AML-193 (cell line): ENCODE measurements at regions not wholly inside any gene's neighbourhood (a gene's known extent, or its start where the extent isn't known, plus 50 kb on each side); places are given as distances from the start of the nearest gene placed in this dataset.
"Not testable (repeated sequence)": the region's sequence is repeated elsewhere in the genome, so short reads cannot be mapped to it uniquely, and the experiment has no call there.

ENCODE experiments used
- DNase-seq, 2 experiments: peaks; one replicate each; lab custom pipeline; 2025; lab: John Stamatoyannopoulos, UW

DNA sequence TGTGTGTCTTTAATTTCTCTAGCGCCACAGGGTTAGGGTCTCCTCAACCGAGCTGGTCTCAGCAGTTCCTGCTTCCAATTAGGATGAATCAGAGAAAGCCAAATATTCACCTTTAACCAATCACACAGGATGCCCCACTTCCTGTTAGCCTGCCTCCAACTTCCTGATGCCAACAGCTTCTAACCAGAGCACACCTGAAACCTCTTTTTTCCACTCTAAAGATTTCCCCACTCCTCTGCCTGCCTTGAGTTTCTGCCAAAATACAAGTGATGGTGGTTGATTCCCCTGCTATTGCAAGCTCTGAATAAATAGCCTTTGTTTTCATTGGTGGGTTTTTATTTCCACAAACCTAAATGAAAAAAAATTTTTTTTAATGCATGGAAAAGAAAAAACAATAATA is 144.7 kb upstream of the UST start:
- DNase-seq: no peak

DNA sequence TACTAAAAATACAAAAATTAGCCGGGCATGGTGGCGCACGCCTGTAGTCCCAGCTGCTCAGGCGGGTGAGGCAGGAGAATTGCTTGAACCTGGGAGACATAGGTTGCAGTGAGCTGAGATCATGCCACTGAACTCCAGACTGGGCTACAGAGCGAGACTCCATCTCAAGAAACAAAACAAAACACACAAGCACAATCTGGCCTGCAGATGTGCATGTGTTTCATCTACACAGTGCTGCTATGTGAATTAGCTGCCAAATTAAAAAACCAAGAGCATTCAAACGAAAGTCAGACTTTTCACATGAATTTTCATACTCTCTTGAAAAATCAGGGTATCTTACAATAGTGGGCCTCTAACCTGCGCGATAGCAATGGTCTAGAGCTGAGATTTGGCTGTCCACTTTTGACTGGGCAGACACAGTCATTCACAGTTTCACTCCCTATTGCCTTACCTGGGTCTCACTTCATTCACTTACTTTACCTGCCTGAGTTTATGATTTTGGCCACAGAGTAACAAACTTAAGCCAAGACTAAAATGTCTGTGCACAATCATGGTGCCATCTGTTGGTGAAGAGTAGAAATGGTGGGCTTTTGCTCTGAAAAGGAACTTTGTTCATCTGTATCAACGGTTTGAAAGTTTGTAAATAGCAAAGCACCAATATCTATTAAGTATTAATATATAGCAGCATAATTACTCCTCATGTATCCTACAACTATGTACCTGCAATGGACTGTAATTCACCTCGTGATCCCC is 138.5 kb upstream of the UST start:
- peak in 1 of 2 experiments; percentile 1 for DNase-seq

DNA sequence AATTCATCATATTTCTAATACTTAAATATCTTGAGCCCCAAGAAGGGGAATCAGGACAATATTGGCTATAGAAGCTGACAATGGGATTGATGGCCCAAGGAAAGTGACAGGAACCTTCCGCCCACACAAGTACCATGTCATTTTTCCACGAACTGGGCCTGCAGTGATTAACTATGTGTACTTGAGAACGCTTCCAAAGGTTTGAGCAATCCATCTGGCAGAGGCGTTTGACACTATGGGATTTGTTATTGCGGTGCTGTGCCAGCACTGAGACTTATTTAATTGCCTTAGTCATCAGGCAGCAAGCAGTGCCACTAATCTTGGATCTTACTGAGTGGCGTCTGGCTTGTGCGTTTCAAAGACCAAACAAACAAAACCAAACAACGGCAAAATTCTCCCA is 135.6 kb upstream of the UST start:
- no peak for DNase-seq

DNA sequence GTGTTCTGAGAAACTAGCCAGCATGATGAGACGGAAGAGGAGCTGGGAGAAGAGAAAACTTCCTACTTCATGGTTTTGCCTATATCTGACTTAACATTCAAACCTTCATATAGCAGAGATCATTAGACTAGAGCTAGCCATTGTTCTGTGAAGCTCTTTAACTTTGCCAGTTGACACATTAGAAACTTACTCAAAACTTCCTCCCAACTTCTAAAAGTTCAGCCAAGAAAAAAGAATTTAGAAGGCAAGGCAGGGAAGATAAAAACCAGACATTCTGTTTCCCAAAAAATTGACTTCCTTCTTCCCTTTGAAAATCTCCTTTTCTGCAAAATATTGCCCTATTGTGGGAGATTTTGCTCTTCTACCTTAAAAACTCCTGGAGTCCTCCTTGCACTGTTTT is 134.8 kb upstream of the UST start:
- no peak for DNase-seq

DNA sequence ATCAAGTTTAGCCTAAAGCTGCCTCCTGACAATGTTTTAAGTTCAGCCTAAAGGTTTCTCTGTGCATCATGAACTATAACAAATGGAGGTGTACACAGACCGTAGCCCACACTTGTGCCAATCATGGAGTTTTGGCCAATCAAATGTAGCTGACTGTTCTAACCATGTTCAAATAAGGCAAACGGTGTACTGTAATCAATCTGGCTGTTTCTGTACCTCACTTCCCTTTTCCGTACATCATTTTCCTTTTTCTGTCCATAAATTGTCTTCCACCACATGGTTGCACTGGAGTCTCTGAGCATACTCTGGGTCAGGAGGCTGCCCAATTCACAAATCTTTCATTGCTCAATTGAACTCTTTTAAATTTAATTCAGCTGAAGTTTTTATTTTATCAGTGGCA is 132.2 kb upstream of the UST start:
- no peak for DNase-seq

DNA sequence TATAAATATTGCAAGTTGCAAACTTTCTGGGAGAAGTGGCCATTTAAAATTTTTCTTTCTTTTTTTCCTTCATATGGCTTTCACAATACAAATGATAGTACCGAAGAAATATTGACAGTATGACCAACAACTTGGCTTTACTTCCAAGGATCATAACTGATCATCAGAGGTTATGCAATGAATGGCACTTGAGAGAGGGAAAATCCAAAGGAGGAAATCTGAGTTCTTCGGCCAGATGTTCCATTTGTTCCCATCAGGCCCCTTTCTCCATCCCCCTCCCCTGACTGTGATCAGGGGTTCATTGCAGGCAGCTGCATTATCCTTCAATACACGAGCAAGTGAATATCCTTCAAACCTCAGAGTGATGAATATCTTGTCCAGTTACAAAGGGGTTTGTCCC is 130.0 kb upstream of the UST start:
- DNase-seq: no peak

DNA sequence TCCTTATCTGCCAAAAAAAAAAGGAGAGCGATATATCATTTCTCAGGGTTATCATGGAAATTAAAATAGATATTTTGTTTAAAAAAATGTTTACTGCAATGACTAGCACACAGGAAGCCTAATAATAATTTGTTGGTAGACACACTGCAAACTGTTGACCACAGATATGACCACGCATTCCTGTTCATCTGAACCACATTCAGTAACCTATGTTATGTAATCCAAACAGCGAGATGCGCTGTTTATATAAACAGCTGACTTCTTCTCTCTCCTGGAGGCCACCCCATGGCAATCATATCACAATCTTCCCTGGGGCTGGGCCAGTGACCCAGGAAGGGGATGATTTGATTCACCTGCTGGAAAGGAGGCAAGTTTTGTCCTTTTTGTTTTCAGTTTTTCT is 129.3 kb upstream of the UST start:
- DNase-seq: no peak

DNA sequence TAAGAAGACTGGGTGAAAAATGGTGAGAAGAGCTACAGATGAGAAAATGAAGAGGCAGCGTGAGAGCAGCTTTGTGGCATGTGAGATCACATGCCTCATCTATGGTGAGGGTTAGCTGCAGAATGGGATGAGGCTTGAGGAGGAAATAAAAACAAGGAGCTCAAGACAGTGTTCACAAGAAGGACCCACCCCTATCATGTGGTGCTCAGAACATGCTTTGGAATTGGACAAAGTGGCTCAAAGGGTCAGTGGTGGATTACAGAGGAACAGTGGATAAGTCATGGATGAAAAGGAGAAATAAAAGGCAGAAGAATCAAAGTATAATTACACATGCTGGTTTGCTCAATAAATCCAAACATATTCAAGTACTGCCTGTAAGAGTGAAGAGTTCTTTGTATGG is 126.9 kb upstream of the UST start:
- no peak for DNase-seq

DNA sequence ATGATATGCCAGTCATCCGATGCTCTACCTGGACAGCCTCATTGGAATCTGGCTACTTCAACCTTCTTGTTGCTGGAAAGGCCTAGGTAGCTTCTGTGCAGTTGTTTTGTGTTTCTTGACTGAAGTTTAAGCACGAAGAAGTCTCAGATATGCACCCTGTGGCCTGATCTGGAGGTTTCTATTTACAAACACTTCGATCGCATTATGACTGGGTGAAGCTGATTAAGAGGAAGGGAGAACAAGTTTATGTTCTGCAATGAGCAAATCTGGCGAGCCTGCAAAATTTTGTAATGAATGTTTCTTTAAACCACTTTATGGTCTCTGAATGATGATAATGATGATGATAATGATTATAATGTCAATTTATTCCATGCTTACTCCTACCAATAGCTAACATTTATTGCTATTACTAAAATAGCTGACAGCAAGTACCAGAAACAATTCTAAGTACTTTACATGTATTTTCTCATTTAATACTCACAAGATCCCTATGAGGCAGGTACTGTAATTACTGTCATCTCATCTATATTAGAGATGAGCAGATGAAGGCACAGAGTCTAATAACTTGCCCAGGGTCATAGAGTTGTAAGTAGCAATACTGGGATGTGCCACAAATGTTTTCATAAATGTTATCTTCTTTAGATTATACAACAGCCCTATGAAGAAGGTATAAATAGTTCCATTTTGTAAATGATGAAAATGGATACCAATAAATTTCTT is 126.1 kb upstream of the UST start:
- DNase-seq: no peak

DNA sequence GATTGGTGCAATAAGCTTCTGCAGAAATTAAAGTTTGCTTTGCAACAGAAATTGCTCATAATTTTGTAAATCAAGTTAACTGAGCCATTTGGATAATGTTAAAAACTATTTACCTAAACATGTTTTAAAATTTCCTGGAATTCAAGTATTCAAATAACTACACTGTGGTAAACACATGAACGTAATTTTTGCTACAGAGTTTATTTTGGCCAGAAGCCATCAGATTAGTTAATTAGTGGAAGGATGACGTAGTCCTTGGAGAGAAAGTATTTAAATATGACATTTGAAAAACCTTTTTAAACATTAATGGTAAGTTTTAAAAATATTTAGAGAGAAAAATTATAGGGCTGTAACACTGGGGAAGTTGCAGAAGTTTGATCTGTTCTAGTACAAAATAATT is 121.2 kb upstream of the UST start:
- DNase-seq: no peak

DNA sequence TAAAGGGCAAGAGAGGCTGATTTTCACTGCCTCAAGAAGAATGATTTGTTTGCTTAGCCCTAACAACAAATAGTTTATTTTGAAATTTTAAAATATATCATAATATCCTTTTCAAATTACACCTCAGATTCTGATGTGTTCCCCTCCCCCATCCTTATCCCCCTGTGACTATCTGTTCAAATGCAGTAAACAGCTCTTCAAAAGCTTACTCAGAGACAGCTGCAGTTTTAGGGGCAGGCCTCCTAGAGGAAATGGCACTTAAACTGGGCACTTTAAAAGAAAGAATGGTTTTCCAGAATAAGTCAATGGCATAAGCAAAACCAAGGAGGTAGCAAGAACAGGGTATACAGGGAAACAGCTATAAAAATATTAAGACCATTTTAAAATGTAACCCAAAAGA is 118.6 kb upstream of the UST start:
- no peak for DNase-seq

DNA sequence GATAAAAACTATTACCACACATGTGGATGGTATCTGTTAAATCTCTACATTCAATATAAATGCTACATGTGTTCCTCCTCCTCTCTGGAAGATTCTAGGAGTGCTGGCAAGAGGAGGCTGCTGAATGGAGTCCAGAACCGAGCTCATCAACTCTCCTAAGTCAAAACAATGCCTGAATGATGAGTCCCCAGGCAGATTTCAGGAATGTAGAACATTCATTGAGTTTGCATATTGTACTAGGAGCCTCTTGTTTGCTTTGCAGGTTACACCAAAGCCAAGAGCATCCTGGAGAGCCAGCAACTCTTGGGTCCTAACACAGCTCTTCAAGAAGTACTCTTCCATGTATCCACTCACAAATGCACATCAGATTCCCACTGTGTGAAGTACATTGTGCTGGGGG is 117.6 kb upstream of the UST start:
- DNase-seq: no peak

DNA sequence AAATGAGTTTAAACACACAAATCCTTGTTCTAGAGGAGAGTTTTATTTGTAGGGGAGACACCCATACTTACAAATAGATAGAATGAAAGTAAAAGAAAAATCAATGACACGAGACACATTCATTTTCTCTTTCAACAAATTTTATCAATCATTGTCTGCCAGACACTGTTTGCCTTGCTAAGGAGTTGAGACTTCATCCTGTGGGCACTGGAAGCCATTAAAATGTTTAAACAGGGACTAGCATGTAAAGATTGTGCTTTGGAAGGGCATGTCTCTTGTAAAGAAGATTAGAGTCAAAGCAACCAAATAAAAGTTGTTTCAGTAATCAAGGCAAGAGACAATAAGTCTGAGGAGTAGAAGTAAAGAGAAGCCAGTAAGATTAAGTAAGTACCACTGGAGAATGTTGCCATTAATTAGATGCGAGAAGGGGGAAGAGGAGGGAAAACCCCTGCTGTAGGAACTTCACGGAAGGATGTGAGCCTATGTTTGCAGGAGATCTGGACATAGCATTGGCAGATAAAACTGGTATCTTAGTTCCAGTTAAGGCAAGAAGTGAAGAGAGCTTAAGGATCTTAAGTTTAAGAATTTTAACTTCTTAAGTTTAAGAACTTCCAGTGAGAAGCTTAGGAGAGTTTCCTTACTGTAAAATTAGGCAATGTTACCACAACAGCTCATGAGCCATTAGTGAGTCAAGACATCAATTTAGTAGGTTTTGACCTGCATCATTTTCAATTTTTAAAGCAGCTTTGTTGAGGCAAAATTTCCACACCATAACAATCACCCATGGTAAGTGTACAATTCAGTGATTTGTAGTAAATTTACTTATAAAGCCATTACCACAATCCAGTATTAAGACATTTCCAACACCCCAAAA is 117.0 kb upstream of the UST start:
- DNase-seq: no peak

DNA sequence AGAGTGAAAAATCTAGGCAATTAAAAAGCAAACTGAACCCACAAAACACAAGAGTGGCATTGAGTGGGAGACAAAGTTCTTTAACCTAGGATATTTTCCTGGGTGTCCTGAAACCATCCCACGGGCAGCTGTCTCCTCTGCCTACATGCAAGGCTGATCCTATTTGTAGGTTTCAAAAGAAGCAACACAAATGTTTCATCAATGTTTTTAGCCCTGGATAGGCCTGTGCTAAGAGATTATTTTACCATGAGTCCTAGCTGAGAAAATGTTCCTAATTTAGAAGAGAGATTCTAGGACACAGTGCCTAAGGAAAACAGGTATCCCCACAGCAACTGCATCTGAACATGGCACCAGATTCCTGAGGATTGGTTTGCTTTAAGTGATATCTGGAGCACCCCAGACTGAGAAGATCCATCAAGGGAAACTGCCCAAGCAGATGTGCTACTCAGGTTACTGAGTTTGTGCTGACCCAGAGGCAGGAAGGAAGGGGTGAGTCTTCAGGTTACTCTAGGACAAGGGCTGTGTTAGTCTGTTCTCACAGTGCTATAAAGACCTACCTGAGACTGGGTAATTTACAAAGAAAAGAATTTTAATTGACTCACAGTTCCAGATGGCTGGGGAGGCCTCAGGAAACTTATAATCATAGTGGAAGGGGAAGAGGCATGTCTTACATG is 111.6 kb upstream of the UST start:
- no peak for DNase-seq

DNA sequence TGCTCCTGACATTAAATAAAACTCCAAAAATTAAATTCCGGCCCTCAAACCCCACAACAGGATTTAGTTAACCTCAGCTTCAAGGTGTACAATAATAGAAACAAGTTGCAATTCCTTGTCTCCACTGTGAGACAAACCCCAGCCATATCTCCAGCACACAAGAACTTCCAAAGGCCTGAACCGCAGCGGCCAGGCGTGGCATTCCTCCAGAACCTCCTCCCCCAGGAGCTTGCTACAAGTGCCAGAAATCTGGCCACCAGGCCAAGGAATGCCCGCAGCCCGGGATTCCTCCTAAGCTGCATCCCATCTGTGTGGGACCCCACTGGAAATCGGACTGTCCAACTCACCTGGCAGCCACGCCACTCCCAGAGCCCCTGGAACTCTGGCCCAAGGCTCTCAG is 105.0 kb upstream of the UST start:
- not testable (repeated sequence) for DNase-seq

DNA sequence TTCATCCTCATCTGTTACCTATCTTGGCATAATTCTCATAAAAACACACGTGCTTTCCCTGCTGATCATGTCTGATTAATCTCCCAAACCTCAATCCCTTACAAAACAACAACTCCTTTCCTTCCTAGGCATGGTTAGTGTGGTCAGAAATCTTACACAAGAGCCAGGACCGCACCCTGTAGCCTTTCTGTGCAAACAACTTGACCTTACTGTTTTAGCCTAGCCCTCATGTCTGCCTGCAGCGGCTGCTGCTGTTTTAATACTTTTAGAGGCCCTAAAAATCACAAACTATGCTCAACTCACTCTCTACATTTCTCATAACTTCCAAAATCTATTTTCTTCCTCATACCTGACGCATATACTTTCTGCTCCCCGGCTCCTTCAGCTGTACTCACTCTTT is 103.6 kb upstream of the UST start:
- DNase-seq: not testable (repeated sequence)

DNA sequence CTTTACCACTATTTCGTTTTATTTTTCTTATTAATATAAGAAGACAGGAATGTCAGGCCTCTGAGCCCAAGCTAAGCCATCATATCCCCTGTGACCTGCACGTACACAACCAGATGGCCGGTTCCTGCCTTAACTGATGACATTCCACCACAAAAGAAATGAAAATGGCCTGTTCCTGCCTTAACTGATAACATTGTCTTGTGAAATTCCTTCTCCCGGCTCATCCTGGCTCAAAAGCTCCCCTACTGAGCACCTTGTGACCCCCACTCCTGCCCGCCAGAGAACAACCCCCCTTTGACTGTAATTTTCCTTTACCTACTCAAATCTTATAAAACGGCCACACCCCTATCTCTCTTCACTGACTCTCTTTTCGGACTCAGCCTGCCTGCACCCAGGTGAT is 101.8 kb upstream of the UST start:
- not testable (repeated sequence) for DNase-seq

DNA sequence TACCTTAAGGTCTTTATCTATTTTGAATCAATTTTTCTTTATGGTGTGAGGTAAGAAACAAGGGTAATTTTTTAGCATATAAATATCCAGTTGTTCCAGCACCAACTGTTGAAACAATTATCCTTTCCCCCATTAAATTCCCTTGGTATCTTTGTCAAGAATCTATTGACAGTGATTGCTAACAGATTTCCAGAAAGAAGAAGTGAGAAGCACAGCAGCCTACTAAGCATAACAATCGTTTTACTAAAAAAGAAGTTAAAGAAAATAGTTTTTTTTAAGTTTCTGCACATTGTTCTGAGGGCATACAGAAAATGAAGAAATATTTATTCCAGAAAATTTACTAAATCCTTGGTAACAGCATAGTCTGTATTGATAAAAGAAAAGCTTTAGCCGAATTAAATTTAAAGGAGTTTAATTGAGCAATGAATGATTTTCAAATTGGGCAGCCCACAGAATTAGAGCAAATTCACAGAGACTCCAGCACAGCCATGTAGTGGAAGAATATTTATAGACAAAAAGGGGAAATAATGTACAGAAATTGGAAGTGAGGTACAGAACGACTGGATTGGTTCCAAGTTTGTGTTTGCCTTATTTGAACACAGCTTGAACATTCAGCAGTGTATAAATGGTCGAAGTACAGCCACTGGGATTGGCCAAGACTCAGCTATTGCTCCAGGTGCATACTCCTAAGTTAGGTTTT is 97.9 kb upstream of the UST start:
- no peak for DNase-seq

DNA sequence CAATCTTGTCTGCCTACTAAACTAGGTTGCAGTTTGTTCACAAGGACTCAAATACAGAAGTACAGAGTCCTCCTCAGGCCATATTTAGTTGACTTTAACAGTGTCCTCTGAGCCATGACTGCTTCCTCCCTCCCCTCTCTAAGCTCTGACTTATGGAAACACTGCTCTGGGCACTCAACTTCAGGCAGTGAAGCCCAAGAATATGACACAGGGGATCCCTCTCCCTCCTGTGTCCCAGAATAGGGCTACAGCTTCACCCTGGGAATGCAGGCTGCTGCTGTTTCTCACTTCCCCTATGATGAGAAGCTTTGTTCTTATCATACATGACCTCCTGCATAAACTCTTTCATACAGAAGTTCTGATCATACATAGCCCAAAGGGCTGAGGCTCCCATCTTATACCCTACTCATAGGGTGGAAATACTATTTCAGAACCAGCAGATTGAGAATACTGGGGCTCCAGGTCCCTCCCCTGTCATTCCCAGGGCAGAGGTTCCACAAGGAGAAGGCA is 97.3 kb upstream of the UST start:
- DNase-seq: no peak

DNA sequence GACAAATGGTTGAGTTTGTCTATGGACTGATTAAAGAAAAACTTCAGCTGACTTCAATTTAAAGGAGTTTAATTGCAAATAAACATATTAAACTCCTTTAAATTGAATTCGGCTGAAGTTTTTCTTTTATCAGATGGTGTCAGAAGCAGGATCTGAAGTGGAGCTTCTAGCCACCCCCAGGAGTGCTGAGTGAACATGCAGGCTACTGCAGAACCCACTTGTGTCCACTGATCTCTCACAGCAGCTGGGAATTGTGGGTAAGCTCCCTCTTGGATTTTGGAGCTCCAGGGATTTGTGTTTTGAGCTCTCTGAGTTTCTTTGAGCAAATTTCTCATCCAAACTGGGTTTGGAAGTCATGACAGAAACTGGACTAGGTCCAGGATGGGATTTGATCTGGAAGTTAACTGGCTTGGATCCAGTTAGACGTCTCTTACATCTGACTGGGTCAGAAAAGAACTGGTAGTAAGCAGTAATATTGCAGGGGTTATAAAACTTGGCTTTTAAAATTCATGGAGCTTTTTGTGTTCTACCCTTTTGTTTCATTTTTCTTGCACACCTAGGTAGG is 95.8 kb upstream of the UST start:
- no peak for DNase-seq

DNA sequence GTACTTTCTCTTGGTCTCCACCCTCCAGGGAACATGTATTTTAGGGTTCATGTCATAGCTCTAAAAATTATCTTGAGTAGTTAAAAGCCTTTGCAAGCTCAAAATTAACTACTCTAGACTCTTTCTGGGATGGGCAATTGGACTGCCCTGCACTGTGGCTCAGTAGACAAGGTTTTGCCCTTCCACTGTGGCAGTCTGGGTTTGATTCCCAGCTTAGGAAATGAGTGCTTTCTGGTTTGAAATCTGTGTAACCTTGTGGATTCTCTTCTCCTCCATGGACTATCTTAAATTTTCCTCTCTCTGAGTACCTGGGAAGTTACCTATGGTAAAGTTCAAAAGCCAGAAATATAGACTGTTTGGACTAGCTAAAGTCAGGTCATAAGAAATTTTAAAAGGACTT is 94.6 kb upstream of the UST start:
- DNase-seq: no peak
